NCI-H82 treated with DMSO at 0.1 percent for 48 hours (cell line): ENCODE measurements at regions not wholly inside any gene's neighbourhood (a gene's known extent, or its start where the extent isn't known, plus 50 kb on each side); places are given as distances from the start of the nearest gene placed in this dataset.

Experiments used
- DNase-seq: peaks from one replicate; lab custom pipeline; 2025; ENCODE audit not compliant: unreplicated experiment; lab: John Stamatoyannopoulos, UW

DNA sequence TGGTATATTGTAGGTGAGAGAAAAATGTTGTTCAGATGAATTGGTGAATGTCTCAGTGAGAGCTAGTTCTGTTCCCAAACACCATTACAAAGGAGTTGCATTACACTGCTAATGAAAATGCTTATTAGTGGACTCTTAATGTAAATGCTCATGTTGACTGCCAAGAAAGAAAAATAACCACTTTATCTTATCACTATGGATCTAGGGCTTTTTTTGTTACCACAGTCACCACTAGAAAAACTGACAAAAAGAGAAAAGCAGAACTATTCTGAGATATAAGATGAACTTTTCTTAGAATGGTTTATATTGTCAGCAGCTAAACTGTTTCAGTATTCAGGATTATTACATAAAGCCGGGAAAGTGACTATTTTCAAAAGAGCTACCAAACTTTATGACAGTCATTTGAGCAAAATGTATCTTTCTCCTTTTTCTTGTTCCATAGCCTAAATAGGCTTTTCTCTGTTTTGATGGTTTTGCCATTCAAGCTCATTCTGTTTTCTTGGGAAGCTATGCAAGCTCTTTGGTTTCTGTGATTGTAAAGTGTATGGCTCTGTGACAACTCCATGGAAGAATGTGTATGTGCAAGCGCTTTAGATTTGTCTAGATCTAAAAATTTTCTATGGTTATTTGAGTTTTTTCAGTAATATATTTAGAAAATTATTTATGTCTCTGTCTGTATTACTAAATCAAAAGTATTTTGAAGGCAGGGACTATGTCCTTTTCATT, 64.2 kb upstream of the DPH5 start:
- DNase-seq: no peak

DNA sequence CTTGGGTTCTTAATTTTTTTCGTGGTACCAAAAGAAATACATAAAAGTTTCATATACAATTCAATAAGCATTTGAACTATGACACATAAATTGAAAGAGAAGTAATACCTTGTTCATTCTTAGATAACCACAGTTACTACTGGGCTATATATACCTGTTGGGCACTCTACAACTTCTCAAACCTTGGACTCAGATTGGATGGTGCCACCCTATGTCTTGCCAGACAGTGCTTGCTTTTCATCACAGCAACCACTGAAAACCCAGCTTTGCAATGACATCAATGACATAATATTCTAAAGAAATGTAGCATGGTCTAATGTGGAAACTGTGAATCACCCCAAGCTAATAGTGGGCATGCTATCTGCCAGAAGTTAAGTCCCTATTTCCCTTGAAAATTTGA, 62.8 kb upstream of the DPH5 start:
- DNase-seq: no peak

- DNase-seq: peak; percentile 14
Measured at GRCh38 chr1:101086783-101087182, 61.2 kb upstream of the DPH5 start.

DNA sequence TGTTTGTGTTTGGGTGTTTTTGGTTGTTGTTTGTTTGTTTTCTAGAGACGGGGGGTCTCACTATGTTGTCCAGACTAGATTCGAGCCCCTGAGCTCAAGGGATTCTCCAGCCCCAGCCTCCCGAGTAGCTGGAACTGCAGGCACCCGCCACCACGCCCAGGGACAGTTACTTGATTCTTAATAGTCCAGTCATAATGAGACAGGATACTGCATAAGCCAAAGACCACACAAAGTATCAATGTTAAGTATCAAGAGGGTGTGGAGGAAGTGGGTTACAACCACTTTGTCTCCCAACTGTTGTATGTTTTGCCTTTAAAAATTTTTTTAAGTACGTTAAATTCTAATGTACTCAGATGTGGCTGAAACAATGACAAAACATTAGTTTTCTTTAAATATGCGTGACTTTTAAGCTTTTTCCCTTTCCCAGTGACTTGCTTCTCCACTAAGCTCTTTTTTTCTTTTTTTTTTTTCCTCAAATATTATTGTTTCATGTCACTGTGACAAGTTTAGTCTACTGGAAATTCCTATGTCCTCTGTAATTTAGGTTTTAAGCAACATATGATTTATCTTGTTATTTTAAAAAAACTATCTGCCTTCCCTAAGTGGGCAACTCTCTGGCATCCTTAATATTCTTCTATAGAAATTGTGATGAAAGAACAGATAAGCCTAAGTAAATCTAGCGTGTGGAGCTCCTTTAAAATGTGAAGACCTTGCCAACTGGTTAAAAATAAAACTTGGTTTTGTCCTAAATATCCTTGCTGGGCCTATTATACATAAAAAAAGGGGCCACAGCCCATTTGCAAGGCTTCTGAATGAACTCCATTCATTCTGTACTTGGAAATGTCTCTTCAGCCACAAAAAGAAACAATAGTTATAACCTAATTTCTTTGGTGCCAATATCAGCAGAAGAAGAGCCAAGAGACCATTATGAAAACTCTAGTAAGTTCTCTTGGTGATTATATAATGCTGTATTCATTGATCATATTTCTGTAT, 56.2 kb upstream of the DPH5 start:
- no peak for DNase-seq

- DNase-seq: no peak
Measured at GRCh38 chr1:101080859-101081258, 55.3 kb upstream of the DPH5 start.

DNA sequence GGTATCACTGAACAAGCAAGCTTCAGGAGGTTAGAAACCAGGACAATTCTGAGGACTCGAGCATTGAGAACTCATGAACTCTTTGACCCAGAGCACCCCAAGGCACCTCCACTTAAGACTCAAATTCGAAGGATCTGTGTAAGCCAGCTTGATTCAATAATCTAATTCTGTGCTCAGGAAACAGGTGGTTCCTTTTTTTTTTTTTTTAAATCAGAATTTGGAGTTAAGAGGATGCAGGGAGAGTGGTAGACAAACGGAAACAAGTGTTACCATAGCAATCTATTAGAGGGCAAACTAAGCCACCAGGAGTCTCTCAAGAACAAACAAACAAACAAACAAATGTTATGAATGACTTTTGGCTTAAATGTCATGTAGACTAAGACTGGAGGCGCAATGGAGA, 53.8 kb upstream of the DPH5 start:
- peak; percentile 22 for DNase-seq

DNA sequence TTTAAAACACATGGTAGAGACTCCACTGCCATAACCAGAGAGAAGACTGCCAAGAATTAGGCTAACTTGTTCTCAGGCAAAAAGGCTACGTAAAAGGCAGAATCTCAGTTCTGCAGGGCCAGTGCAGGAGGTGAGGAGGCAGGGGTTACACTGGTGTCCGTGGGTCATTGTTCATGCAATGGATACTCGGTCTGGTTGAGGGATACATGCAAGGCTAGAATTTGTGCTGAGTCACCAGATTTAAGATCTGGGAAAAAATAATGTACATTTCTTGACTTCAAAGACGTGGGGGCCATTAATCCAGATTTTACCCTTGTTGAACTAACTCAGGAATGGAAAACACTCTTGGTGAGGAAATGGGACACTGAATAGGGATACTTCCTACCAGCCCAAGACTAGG, 52.3 kb upstream of the DPH5 start:
- no peak for DNase-seq

- DNase-seq: no peak
Measured at GRCh38 chr1:101075926-101076325, 50.3 kb upstream of the DPH5 start.
